ENCODE measurements at regions not wholly inside any gene's neighbourhood (a gene's known extent, or its start where the extent isn't known, plus 50 kb on each side); places are given as distances from the start of the nearest gene placed in this dataset.

DNA sequence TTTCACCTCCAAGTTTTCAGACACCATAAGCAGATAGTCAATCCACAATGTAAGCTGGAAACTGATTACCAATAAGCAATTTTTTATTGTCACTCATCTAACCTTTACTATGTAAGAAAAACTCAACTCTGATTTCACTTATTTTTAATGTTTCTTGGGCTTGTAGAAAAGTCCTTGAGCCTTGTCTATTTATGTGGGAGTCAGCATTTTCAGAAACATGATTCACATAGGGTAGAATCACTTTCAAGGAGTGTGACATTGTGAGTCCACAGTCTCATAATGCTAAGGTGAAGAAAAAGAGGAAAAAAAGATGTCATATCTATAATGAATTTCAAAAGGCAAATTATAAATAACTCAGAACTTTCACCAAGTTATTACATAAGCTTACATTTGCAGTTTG is 2167.9 kb upstream of the C9orf72 start:
- H4K20me1 ChIP-seq (ENCODE audit: insufficient read depth, low read length), result no peaks in the 10 kb centered on the region
- H3K9me3 ChIP-seq (ENCODE audit: low read length), result no peaks in the 10 kb centered on the region
- H3K36me3 ChIP-seq (ENCODE audit: insufficient read depth, low read length), result no peaks in the 10 kb centered on the region
- no peaks in the 10 kb centered on the region for H3K9me2 ChIP-seq (ENCODE audit: low read depth, low read length)
- H2AFZ ChIP-seq (ENCODE audit: low read length), result no peak overlapping the region
- no peaks in the 10 kb centered on the region for H3F3A ChIP-seq (ENCODE audit: insufficient read depth, low read length)
- H3K27me3 ChIP-seq (ENCODE audit: insufficient read depth, low read length), result no peaks in the 10 kb centered on the region
- H3K27ac ChIP-seq (ENCODE audit: low read depth, low read length, poor library complexity, severe bottlenecking), result no peak overlapping the region
- no peaks in the 10 kb centered on the region for H3K4me1 ChIP-seq (ENCODE audit: insufficient read depth, low read length, severe bottlenecking)
- H3K9ac ChIP-seq (ENCODE audit: low read length), result no peak overlapping the region
- H3K79me2 ChIP-seq (ENCODE audit: insufficient read depth, low read length), result no peaks in the 10 kb centered on the region
- H3K4me3 ChIP-seq (ENCODE audit: low read depth, low read length, poor library complexity, severe bottlenecking), result no peak overlapping the region
- H3K4me2 ChIP-seq (ENCODE audit: low read length), result no peak overlapping the region
- no peak for TF ChIP-seq EZH2 (IDR thresholded peaks at IDR 0.05; ENCODE audit: borderline replicate concordance, low read length)
- TF ChIP-seq, protein P1, sequence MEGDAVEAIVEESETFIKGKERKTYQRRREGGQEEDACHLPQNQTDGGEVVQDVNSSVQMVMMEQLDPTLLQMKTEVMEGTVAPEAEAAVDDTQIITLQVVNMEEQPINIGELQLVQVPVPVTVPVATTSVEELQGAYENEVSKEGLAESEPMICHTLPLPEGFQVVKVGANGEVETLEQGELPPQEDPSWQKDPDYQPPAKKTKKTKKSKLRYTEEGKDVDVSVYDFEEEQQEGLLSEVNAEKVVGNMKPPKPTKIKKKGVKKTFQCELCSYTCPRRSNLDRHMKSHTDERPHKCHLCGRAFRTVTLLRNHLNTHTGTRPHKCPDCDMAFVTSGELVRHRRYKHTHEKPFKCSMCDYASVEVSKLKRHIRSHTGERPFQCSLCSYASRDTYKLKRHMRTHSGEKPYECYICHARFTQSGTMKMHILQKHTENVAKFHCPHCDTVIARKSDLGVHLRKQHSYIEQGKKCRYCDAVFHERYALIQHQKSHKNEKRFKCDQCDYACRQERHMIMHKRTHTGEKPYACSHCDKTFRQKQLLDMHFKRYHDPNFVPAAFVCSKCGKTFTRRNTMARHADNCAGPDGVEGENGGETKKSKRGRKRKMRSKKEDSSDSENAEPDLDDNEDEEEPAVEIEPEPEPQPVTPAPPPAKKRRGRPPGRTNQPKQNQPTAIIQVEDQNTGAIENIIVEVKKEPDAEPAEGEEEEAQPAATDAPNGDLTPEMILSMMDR (IDR thresholded peaks at IDR 0.05; ENCODE audit: low read length), result no peak

DNA sequence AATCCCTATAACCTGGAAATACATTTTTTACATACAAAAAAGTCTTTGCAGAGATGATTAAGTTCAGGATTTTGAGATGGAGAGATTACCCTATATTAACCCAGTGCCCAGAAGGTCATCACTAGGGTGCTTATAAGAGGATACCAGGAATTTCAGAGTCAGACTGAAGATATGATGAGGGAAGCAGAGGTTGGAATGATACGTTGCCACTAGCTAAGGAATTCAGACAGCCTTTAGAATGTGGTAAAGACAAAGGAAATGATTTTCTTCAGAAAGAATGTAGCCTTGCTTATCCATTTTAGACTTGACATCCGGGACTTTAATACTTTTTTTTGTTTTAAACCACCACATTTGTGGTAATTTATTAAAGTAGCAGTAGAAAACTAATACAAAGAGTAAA is 2176.8 kb upstream of the C9orf72 start:
- no peaks in the 10 kb centered on the region for H3K79me2 ChIP-seq (ENCODE audit: insufficient read depth, low read length)
- TF ChIP-seq, protein P1 (IDR thresholded peaks at IDR 0.05; ENCODE audit: low read length), result no peak
- TF ChIP-seq EZH2 (IDR thresholded peaks at IDR 0.05; ENCODE audit: borderline replicate concordance, low read length), result no peak
- H3K9ac ChIP-seq (ENCODE audit: low read length), result no peak overlapping the region
- H4K20me1 ChIP-seq (ENCODE audit: insufficient read depth, low read length), result no peaks in the 10 kb centered on the region
- H3F3A ChIP-seq (ENCODE audit: insufficient read depth, low read length), result no peaks in the 10 kb centered on the region
- no peak overlapping the region for H3K27ac ChIP-seq (ENCODE audit: low read depth, low read length, poor library complexity, severe bottlenecking)
- H3K4me2 ChIP-seq (ENCODE audit: low read length), result no peak overlapping the region
- H3K4me3 ChIP-seq (ENCODE audit: low read depth, low read length, poor library complexity, severe bottlenecking), result no peak overlapping the region
- H3K9me2 ChIP-seq (ENCODE audit: low read depth, low read length), result no peaks in the 10 kb centered on the region
- no peaks in the 10 kb centered on the region for H3K4me1 ChIP-seq (ENCODE audit: insufficient read depth, low read length, severe bottlenecking)
- no peaks in the 10 kb centered on the region for H3K36me3 ChIP-seq (ENCODE audit: insufficient read depth, low read length)
- H3K27me3 ChIP-seq (ENCODE audit: insufficient read depth, low read length), result no peaks in the 10 kb centered on the region
- no peaks in the 10 kb centered on the region for H3K9me3 ChIP-seq (ENCODE audit: low read length)
- no peak overlapping the region for H2AFZ ChIP-seq (ENCODE audit: low read length)

DNA sequence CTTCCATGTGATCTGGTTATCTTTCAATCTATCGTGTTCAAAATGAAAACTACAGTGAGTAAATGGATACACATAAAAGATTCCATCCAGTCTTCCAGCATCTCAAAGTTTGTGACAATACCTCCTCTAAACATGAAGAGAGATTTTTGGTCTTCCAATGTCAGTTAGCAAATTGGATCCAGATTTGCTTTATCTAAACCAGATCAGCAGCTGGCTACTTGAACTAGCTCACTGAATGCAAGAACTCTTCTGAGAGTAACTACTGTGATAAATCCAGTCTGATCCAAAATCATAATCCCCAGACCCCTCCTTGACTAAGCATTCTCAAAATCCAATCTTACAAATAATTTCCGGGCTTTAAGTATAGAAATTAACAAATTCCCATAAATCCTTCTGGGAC is 2177.9 kb upstream of the C9orf72 start:
- Histone ChIP-seq H3K9me2 (ENCODE audit: low read depth, low read length) (no peaks in the 10 kb centered on the region), H3K27ac (ENCODE audit: low read depth, low read length, poor library complexity, severe bottlenecking) (no peak overlapping the region), H3K36me3 (ENCODE audit: insufficient read depth, low read length) (no peaks in the 10 kb centered on the region), H3F3A (ENCODE audit: insufficient read depth, low read length) (no peaks in the 10 kb centered on the region), H3K27me3 (ENCODE audit: insufficient read depth, low read length) (no peaks in the 10 kb centered on the region), H3K4me2 (ENCODE audit: low read length) (no peak overlapping the region), H3K4me3 (ENCODE audit: low read depth, low read length, poor library complexity, severe bottlenecking) (no peak overlapping the region), H3K79me2 (ENCODE audit: insufficient read depth, low read length) (no peaks in the 10 kb centered on the region), H3K9me3 (ENCODE audit: low read length) (no peaks in the 10 kb centered on the region), H4K20me1 (ENCODE audit: insufficient read depth, low read length) (no peaks in the 10 kb centered on the region), H2AFZ (ENCODE audit: low read length) (no peak overlapping the region), H3K4me1 (ENCODE audit: insufficient read depth, low read length, severe bottlenecking) (no peaks in the 10 kb centered on the region), H3K9ac (ENCODE audit: low read length) (no peak overlapping the region)
- no peak for TF ChIP-seq EZH2 (IDR thresholded peaks at IDR 0.05; ENCODE audit: borderline replicate concordance, low read length)
- TF ChIP-seq, protein P1 (IDR thresholded peaks at IDR 0.05; ENCODE audit: low read length), result no peak
